Uterus (tissue), 3 donors: ENCODE measurements at regions not wholly inside any gene's neighbourhood (a gene's known extent, or its start where the extent isn't known, plus 50 kb on each side); places are given as distances from the start of the nearest gene placed in this dataset.

Experiments
- DNase-seq, 2 donors: peaks; one replicate each; pipeline ENCODE4 v3.0.0-alpha.2; 2019 to 2020
- H3K27ac ChIP-seq, 2 donors: fragments of 200-600 bp; sonication (generic); 1 replicate in 1 of 2; 2 replicates in 1 of 2; pipeline ENCODE4 v1.5.1; 2016 to 2018
- H3K27me3 ChIP-seq, 2 donors: fragments of 200-600 bp; sonication (generic); one replicate each; pipeline ENCODE4 v1.5.1; 2018 to 2019; ENCODE audit warnings: control low read depth in 1 of 2
- H3K36me3 ChIP-seq, 2 donors: fragments of 200-600 bp; sonication (generic); one replicate each; pipeline ENCODE4 v1.5.1; 2019; ENCODE audit warnings: control low read depth in 1 of 2
- H3K4me1 ChIP-seq, 2 donors: fragments of 200-600 bp; sonication (generic); one replicate each; pipeline ENCODE4 v1.5.1; 2018 to 2019; ENCODE audit warnings: control low read depth in 1 of 2
- H3K4me3 ChIP-seq, 2 donors: fragments of 200-600 bp; sonication (generic); 1 replicate in 1 of 2; 2 replicates in 1 of 2; pipeline ENCODE4 v1.5.1; 2018 to 2019; ENCODE audit warnings: mild to moderate bottlenecking in 1 of 2
- H3K9me3 ChIP-seq, 2 donors: fragments of 200-600 bp; sonication (generic); one replicate each; pipeline ENCODE4 v1.5.1; 2019; ENCODE audit warnings: control low read depth in 1 of 2
- POLR2A ChIP-seq, 2 donors: fragments of 450-650 bp; IDR thresholded peaks; one replicate each; pipeline ENCODE4 v1.6.1; 2016; ENCODE audit warnings: antibody characterized with exemption in 2 of 2, mild to moderate bottlenecking in 1 of 2, moderate library complexity in 1 of 2
- intact Hi-C: fragments of 100-400 bp; cut with DNase I; formaldehyde crosslinking; loops from one replicate; pipeline ENCODE4 v1.15.1; 2023; ENCODE audit warnings: low total_unique reads
- TF ChIP-seq, protein P1 (sequence below), 4 experiments: fragments of 200-600 bp in 2 of 4; fragments of 450-650 bp in 2 of 4; sonication (generic) in 2 of 4; IDR thresholded peaks; one replicate each; pipeline ENCODE4 v1.5.1; 2016 to 2019; ENCODE audit warnings: antibody characterized with exemption in 4 of 4, mild to moderate bottlenecking in 2 of 4, moderate library complexity in 1 of 4
- donor health status: DM: yes; HTN: yes; CAD: no.

DNA sequence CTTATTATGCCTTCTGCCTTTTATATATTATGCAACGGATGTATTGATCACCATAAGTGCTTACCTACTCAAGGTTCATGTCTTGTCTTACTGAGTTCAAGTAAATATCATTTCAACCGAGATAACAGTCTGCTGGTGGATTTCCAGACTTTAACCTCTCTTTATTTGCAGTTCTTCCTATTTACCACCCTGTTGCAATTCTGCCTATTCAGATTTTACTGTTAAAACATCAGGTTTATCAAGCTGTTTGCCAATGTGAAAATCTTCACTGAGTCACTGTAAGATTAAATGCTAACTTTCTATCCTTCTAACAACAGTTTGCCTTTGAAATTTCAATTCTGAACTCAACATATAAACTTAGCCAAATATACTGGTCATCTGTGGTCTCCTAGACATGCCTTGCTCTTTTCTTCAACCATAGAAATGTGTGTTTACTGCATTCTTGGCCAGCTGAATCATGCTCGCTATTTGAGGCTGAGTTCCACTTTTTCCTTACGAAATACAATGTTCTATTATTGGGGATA, 471.7 kb upstream of the RORB start:
- Histone ChIP-seq H3K4me1 (no peaks in the 10 kb centered on the region), H3K36me3 (no peaks in the 10 kb centered on the region), H3K27ac (no peak overlapping the region), H3K9me3 (no peaks in the 10 kb centered on the region), H3K27me3 (no peaks in the 10 kb centered on the region), H3K4me3 (no peak overlapping the region)
- intact Hi-C loops = no loop called here
- TF ChIP-seq POLR2A (IDR thresholded peaks at IDR 0.05) = no peak
- TF ChIP-seq, protein P1, sequence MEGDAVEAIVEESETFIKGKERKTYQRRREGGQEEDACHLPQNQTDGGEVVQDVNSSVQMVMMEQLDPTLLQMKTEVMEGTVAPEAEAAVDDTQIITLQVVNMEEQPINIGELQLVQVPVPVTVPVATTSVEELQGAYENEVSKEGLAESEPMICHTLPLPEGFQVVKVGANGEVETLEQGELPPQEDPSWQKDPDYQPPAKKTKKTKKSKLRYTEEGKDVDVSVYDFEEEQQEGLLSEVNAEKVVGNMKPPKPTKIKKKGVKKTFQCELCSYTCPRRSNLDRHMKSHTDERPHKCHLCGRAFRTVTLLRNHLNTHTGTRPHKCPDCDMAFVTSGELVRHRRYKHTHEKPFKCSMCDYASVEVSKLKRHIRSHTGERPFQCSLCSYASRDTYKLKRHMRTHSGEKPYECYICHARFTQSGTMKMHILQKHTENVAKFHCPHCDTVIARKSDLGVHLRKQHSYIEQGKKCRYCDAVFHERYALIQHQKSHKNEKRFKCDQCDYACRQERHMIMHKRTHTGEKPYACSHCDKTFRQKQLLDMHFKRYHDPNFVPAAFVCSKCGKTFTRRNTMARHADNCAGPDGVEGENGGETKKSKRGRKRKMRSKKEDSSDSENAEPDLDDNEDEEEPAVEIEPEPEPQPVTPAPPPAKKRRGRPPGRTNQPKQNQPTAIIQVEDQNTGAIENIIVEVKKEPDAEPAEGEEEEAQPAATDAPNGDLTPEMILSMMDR (IDR thresholded peaks at IDR 0.05) = no peak
- no peak for DNase-seq

DNA sequence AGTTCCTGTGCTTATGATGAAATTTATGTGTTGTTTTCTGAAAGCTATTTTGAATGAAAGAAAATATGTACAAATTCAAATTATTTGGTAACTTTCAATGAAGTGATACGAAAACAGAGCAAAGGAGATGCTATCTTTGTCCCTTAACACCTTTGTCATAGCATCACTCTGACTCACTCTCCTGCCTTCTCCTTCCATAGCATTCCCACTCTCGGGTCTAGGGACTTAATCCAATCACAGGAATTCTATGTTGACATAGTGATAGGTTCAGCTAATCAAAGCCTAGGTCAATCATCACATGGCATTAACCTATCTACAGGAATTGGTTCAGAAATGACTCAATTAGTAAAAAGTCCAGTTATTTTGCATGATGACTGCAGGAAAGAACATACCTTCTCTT, 464.7 kb upstream of the RORB start:
- no peak overlapping the region for H3K4me3 ChIP-seq
- H3K27ac ChIP-seq = no peak overlapping the region
- H3K36me3 ChIP-seq = peaks cover 0 to 3% of the 10 kb centered on the region in 2 donors
- H3K9me3 ChIP-seq = no peaks in the 10 kb centered on the region
- intact Hi-C loops = no loop called here
- no peaks in the 10 kb centered on the region for H3K27me3 ChIP-seq
- H3K4me1 ChIP-seq = no peaks in the 10 kb centered on the region
- TF ChIP-seq, protein P1 (IDR thresholded peaks at IDR 0.05) = no peak
- no peak for TF ChIP-seq POLR2A (IDR thresholded peaks at IDR 0.05)
- no peak for DNase-seq

DNA sequence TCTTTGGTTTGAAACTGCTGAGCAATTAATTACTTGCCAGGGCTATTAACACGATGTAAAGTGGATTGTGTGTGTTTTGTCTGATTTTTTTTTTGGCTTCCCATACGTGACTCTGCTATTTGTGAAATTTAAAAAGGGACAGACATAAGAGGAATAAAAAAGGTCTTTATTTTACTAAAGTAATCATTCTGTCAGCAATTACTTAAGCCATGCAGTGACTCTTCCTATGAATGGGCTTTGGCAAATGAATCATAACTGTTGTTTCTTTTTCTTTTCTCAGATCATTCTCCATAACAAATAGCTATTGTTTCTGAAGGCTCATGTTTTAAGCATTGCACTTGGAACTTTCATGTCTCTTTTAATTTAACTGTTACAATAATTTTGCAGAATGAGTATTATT, 461.3 kb upstream of the RORB start:
- DNase-seq = no peak
- Histone ChIP-seq H3K36me3 (peaks cover 0 to 3% of the 10 kb centered on the region in 2 donors), H3K9me3 (no peaks in the 10 kb centered on the region), H3K4me1 (no peaks in the 10 kb centered on the region), H3K27ac (no peak overlapping the region), H3K4me3 (no peak overlapping the region), H3K27me3 (no peaks in the 10 kb centered on the region)
- intact Hi-C loops = no loop called here
- no peak for TF ChIP-seq POLR2A (IDR thresholded peaks at IDR 0.05)
- TF ChIP-seq, protein P1 (IDR thresholded peaks at IDR 0.05) = no peak

DNA sequence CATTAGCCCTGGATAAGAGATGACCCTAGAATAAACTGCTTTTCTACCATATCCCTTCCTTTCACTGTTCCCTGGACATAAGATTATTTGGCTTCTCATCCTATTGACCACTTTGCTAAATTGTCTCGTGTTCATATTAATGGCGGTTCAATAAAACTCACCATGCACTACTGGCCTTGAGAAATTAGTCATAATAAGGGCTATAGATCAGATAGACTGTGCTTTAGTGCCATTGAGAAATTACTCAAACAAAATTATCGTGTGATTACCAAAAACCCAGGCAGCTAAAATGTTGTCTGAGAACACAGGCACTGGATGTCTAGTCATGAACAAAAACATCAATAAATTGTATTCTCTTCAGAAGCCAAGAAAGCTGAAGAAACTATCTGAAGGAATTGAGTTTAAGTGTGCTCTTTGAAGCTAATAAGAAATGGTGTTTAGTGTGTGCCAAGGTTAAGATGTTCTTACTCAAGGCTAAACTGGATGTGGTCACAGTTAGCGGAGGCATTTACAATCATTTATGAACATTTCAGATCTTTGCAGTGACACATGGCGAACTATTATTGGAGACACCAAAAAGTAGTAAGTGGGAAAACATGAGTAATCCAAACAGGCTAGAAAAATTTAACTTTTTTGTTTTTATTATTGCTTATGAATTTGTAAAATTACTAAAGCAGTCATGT, 460.4 kb upstream of the RORB start:
- Histone ChIP-seq H3K4me3 (no peak overlapping the region), H3K27me3 (no peaks in the 10 kb centered on the region), H3K4me1 (no peaks in the 10 kb centered on the region), H3K9me3 (no peaks in the 10 kb centered on the region), H3K27ac (no peak overlapping the region), H3K36me3 (peaks cover 0 to 3% of the 10 kb centered on the region in 2 donors)
- no peak for DNase-seq
- TF ChIP-seq, protein P1 (IDR thresholded peaks at IDR 0.05) = no peak
- intact Hi-C loops = no loop called here

DNA sequence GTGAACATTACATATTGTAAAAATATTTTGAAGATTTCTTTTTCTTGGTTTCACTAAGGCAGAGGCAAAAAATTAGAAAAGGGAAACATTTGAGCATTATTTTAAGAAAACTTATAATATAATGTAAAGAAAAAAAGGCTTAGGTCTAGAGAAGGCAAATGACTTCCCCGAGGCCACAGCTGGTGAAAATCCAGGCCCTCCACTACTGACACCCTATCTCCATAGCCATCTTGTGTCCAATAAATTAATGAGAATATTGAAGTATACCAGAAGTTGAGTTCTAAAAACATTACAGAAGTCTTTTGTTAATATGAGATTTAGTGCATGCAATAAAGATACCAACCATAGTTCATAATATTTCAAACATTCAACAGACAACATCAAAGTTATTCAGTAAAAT, 459.9 kb upstream of the RORB start:
- Histone ChIP-seq H3K27ac (no peak overlapping the region), H3K4me1 (no peaks in the 10 kb centered on the region), H3K27me3 (no peaks in the 10 kb centered on the region), H3K36me3 (peaks cover 0 to 3% of the 10 kb centered on the region in 2 donors), H3K9me3 (no peaks in the 10 kb centered on the region), H3K4me3 (no peak overlapping the region)
- no peak for DNase-seq
- TF ChIP-seq POLR2A (IDR thresholded peaks at IDR 0.05) = no peak
- TF ChIP-seq, protein P1 (IDR thresholded peaks at IDR 0.05) = no peak
- intact Hi-C loops = no loop called here
